HTR-8/SVneo (cell line): ENCODE measurements at regions not wholly inside any gene's neighbourhood (a gene's known extent, or its start where the extent isn't known, plus 50 kb on each side); places are given as distances from the start of the nearest gene placed in this dataset.
"Not testable (repeated sequence)": the region's sequence is repeated elsewhere in the genome, so short reads cannot be mapped to it uniquely, and the experiment has no call there.

Experiments
- DNase-seq: peaks from one replicate; pipeline ENCODE4 v3.0.0; 2011; ENCODE audit warnings: low spot score, mixed read lengths; ENCODE audit not compliant: insufficient read length
- FAIRE-seq: peaks from 2 replicates; lab custom pipeline; 2011; peaks lifted over from hg19 to GRCh38; lab: Jason Lieb, UNC

GRCh38 chr13:81409284-81409683, 1068.4 kb upstream of the SPRY2 start:
- FAIRE-seq: no peak

DNA sequence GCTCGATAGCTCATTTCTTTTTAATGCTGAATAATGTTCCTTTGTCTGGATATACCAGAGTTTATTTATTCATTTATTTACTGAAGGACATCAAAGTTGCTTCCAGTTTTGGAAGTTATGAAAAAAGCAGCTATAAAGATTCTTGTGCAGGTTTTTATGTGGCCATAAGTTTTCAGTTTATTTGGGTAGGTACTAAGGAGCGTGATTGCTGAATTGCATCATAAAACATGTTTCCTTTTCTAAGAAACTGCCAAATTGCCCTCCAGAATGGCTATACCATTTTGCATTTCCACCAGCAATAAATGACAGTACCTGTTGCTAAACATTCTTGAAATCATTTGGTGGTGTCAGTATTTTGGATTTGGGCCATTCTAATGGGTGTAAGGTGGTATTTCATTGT, 1067.7 kb upstream of the SPRY2 start:
- DNase-seq (no peak), FAIRE-seq (no peak)

More at GRCh38 chr13:81409284-81409683, 1068.4 kb upstream of the SPRY2 start:
- DNase-seq: no peak

- no peak for FAIRE-seq
- DNase-seq: no peak
Measured at GRCh38 chr13:81406639-81407292, 1065.8 kb upstream of the SPRY2 start.

DNA sequence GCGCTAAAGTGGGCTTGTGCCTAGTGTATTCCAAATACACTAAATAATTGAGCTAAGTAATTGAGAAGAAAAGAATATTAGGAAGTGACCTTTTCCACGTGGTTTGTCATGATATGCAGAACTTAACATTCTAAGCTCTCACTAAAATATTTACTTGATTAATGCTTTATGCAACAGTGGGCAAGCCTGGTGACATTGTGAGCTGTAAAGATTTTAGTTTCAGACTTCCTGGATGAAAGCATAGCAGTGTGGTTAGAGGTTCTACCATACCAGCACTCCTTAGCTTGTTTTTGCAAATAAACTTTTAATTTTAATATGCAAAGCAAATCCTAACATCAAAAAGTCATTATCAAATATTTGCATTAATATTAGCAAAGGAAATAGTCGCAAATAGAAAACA, 1065.1 kb upstream of the SPRY2 start:
- no peak for FAIRE-seq
- DNase-seq: no peak

DNA sequence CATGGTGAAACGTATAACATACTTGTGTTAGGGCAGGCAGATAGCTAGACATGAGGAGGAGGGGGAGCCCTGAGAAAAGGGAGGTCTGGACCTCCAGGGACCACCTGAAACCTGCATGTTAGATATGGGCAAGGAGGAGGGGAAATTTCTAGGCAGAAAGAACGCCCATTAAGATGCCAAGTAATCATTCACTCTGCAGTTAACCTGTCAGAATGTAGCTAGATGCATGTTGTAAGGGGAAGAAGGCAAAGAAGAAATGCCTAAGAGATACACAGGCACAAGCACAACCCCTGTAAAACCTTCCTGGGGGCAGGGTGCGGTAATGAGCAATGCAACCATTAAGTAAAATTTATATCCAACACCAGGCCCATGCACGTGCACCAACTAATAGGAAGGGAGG, 1055.3 kb upstream of the SPRY2 start:
- DNase-seq (no peak), FAIRE-seq (no peak)

GRCh38 chr13:81395368-81395767, 1054.4 kb upstream of the SPRY2 start:
- FAIRE-seq (no peak), DNase-seq (no peak)

- DNase-seq: no peak
- no peak for FAIRE-seq
Measured at GRCh38 chr13:81394640-81395039, 1053.7 kb upstream of the SPRY2 start.

DNA sequence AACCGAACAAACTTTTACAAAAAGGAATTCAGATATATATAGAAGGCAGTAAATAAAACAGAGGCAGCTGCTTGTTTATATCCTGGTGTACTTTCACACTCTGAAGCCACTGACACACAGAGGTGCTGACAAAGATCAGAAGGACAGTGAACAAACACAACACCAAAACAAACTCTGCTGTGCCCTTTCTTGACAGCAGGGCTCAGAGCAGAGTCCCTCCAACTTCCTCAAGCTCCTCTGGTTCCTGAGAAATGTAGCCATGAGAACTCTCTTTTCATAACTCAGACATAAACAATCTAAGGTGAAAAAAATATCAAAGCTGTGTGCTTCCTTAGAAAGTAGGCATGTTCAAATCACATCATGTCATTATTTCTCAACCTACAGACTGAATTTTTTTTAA, 1052.8 kb upstream of the SPRY2 start:
- FAIRE-seq (no peak), DNase-seq (no peak)

GRCh38 chr13:81393110-81393509, 1052.2 kb upstream of the SPRY2 start:
- no peak for FAIRE-seq

DNA sequence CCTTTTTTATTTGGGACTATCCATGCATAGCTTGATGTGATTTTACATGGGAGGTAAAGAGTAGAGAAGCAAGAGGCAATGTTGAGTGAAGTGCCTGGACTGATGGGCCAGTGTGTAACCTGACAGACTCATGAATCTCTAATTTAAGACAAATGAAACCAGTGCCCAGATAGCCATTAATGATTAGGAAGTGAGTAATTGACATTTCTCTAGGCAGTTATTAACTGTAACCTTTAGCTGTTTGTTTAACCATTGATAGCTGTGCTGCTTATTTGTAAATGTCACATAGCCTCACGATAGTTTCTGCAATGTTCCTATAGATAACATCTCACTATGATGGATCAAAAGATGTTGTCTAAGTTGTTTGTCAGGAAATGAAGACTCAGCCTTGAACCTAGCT, 1047.5 kb upstream of the SPRY2 start:
- FAIRE-seq: no peak
- DNase-seq: no peak

More at GRCh38 chr13:81393110-81393509, 1052.2 kb upstream of the SPRY2 start:
- DNase-seq: no peak

GRCh38 chr13:81383444-81383843, 1042.5 kb upstream of the SPRY2 start:
- DNase-seq (no peak), FAIRE-seq (no peak)

DNA sequence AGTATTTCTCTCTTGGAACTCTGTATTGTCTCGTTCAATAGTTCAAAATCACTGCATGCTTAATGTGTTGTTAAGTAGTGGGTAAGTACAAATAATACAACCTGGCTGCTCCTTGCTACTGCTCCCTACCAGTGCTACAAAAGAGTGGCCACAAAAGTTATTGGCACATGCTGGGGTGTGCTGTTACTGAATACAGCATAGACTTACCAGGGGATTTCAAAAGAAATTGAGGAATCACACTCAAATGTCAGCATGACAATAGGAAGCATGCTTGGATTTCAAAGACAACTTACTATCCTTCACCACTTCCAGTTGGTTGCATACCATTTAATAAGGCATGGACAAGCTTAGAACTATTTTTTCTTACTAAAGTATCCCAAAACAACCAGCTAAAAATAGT, 1041.3 kb upstream of the SPRY2 start:
- FAIRE-seq: no peak
- no peak for DNase-seq

DNA sequence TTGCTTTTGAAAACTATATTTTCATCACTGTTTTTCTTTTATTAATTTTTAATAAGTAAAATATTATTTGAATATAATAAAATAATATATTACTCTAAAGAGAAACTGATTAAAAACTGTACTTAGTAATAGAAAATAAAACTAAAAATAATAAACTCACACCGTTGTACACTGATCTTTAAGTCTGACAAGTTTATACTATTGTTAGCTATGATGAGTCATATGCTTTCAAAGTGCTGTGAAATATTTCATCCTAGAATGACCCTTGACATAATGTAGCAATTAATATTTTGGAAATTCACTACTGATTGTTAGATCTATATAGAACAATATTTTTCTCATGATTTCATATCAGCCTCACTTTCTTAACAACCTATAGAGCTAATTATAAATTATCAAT, 1040.6 kb upstream of the SPRY2 start:
- FAIRE-seq: no peak

DNA sequence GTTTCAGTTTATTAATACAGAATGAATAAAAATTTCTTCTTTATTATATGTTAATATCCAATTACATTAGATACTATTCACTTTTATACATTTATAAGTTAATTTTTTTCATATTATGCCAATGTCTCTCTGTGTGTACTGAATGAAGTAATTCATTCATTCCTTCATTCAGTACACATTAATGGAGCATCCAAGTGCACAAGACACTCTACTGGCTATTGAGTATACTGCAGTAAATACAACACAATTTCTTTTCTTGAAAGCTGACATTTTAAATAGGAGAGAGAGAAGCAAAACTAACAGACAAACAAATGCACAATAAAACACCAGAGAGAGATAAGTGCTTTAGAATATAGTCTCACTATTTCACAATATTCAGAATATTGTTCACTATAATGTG, 1038.3 kb upstream of the SPRY2 start:
- no peak for FAIRE-seq
- DNase-seq: no peak

More for the DNA sequence above, 1040.6 kb upstream of the SPRY2 start:
- DNase-seq: no peak

DNA sequence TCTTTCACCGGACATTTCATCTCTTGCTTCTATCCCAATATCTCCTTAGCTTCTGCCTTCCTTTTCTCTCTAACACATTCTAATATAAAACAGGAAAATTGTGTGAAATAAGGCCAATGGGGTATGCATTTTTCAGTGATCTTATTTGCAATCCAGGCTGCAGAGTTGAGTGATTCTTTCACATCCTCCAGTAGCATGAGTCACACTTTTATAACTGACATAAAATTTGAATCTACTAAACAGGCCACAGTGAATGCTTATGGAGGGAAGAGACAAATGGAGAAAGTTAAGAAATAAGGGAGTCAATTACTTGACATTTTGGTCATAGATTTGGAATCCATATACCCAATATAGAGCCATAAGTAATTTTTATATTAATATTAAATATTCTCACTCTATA, 1037.0 kb upstream of the SPRY2 start:
- no peak for FAIRE-seq
- DNase-seq: no peak

DNA sequence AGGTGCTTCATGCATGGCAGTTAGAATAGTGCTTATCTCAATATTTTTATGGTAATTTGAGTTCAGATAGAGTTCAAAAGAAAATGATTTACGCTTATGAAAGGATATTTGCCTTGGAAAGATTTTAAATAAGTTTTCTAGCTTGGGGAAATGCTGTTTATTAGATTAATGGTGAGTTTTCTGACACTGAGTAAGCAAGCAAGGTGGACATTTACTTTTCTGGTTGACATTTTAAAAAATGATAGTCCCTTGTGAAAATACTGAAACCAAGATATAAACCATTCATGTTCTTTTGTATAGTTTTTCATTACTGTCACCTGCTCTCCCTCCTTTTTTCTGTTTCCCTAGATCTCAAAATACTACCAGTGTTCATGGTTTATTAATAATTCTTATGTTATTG, 1034.8 kb upstream of the SPRY2 start:
- DNase-seq: no peak

DNA sequence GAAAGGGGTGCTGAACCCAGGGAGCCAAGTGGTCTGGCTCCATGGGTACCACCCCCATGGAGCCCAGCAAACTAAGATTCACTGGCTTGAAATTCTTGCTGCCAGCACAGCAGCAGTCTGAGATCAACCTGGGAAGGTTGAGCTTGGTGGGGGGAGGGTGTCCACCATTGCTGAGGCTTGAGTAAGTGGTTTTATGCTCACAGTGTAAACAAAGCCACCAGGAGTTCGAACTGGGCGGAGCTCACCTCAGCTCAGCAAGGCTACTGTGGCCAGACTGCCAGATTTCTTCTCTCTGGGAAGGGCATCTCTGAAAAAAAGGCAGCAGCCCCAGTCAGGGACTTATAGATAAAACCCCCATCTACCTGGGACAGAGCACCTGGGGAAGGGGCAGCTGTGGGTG, 1021.8 kb upstream of the SPRY2 start:
- FAIRE-seq: not testable (repeated sequence)

More for the DNA sequence above, 1034.8 kb upstream of the SPRY2 start:
- FAIRE-seq: no peak

GRCh38 chr13:81350056-81350455, 1009.1 kb upstream of the SPRY2 start:
- DNase-seq (no peak), FAIRE-seq (no peak)

More for the DNA sequence above, 1021.8 kb upstream of the SPRY2 start:
- not testable (repeated sequence) for DNase-seq

DNA sequence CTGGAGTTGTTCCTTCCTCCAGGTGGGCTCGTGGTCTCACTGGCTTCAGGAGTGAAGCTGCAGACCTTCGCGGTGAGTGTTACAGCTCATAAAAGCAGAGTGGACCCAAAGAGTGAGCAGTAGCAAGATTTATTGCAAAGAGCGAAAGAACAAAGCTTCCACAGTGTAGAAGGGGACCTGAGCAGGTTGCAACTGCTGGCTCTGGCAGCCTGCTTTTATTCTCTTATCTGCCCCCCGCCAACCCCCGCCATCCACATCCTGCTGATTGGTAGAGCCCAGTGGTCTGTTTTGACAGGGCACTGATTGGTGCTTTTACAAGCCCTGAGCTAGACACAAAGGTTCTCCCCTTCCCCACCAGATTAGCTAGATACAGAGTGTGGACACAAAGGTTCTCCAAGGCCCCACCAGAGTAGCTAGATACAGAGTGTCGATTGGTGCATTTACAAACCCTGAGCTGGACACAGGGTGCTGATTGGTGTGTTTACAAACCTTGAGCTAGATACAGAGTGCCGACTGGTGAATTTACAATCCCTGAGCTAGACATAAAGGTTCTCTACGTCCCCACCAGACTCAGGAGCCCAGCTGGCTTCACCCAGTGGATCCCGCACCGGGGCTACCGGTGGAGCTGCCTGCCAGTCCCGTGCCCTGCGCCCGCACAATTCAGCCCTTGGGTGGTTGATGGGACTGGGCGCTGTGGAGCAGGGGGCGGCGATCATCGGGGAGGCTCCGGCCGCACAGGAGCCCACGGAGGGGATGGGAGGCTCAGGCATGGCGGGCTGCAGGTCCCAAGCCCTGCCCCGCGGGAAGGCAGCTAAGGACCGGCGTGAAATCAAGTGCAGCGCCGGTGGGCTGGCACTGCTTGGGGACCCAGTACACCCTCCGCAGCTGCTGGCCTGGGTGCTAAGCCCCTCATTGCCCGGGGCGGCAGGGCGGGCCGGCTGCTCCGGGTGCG, 999.5 kb upstream of the SPRY2 start:
- FAIRE-seq, DNase-seq: not testable (repeated sequence)

- not testable (repeated sequence) for DNase-seq, FAIRE-seq
Measured at GRCh38 chr13:81339666-81340065, 998.7 kb upstream of the SPRY2 start.

DNA sequence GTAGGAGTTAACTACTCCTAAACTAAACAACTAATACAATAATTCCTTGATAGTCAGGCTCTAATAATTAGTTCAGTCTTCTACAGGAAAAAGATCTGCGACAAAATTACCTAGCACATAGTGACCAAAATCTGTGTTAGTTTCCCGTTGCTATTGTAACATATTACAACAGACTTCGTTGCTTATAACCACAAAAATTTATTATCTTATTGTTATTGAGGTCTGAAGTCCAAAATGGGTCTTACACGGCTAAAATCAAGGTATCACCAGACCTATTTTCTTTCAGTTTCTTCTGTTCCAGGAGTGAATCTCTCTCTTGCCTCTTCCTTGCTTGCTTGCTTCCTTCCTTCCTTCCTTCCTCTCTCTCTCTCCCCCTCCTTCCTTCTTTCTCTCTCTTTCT, 993.6 kb upstream of the SPRY2 start:
- DNase-seq (no peak), FAIRE-seq (no peak)
